ENCODE measurements at regions not wholly inside any gene's neighbourhood (a gene's known extent, or its start where the extent isn't known, plus 50 kb on each side); places are given as distances from the start of the nearest gene placed in this dataset.

GRCh38 chr18:25630682-25631081 is 278.7 kb upstream of the ZNF521 start:
- H3K27me3 ChIP-seq (ENCODE audit: control insufficient read depth, extremely low read depth, insufficient read depth, low read length) = no peaks in the 10 kb centered on the region
- no peaks in the 10 kb centered on the region for H3K9me3 ChIP-seq (ENCODE audit: control insufficient read depth, low read depth, low read length)
- dilution Hi-C loops (cut with MboI; ENCODE audit: extremely low pct_ligation_motif_present, low sequenced_read_pairs) = no loop called here
- no peak overlapping the region for H3K4me2 ChIP-seq (ENCODE audit: control insufficient read depth, extremely low read depth, insufficient read depth, low read depth, low read length)
- no peak overlapping the region for H2AFZ ChIP-seq (ENCODE audit: control insufficient read depth, low read length)
- DNase-seq (ENCODE audit: low read depth, low spot score) (no peak), FAIRE-seq (no peak)
- no peak overlapping the region for H3K9ac ChIP-seq (ENCODE audit: control insufficient read depth, extremely low read depth, insufficient read depth, low read length)
- H3K27ac ChIP-seq (ENCODE audit: control insufficient read depth, insufficient read depth, low read length) = no peak overlapping the region
- no peaks in the 10 kb centered on the region for H4K20me1 ChIP-seq (ENCODE audit: control insufficient read depth, extremely low read depth, insufficient read depth, low read length)
- no peaks in the 10 kb centered on the region for H3K9me1 ChIP-seq (ENCODE audit: control insufficient read depth, extremely low read depth, insufficient read depth, low read length)
- no peaks in the 10 kb centered on the region for H3K79me2 ChIP-seq (ENCODE audit: control insufficient read depth, insufficient read depth, low read length)
- TF ChIP-seq CTCF (optimal IDR thresholded peaks at IDR 0.05 in 1 of 3, IDR thresholded peaks at IDR 0.05 in 1 of 3, conservative IDR thresholded peaks at IDR 0.05 in 1 of 3; ENCODE audit: extremely low read depth in 1 of 3, insufficient read depth in 2 of 3, low read length in 3 of 3) = no peak
- no peak for TF ChIP-seq EZH2 (IDR thresholded peaks at IDR 0.05; ENCODE audit: low read length)
- no peaks in the 10 kb centered on the region for H3K4me1 ChIP-seq (ENCODE audit: control insufficient read depth, extremely low read depth, insufficient read depth, low read length)
- H3K36me3 ChIP-seq (ENCODE audit: control insufficient read depth in 2 of 2, extremely low read depth in 1 of 2, insufficient read depth in 2 of 2, low read length in 2 of 2) = no peaks in the 10 kb centered on the region
- no peak overlapping the region for H3K4me3 ChIP-seq (ENCODE audit: control insufficient read depth in 2 of 3, extremely low read depth in 1 of 3, insufficient read depth in 2 of 3, low read depth in 1 of 3, low read length in 3 of 3)

GRCh38 chr18:25621682-25622081 is 269.7 kb upstream of the ZNF521 start:
- dilution Hi-C loops (cut with MboI; ENCODE audit: extremely low pct_ligation_motif_present, low sequenced_read_pairs) = no loop called here
- Histone ChIP-seq H3K9ac (ENCODE audit: control insufficient read depth, extremely low read depth, insufficient read depth, low read length) (no peak overlapping the region), H3K9me1 (ENCODE audit: control insufficient read depth, extremely low read depth, insufficient read depth, low read length) (no peaks in the 10 kb centered on the region), H3K4me2 (ENCODE audit: control insufficient read depth, extremely low read depth, insufficient read depth, low read depth, low read length) (no peak overlapping the region), H3K27ac (ENCODE audit: control insufficient read depth, insufficient read depth, low read length) (no peak overlapping the region), H2AFZ (ENCODE audit: control insufficient read depth, low read length) (no peak overlapping the region), H3K27me3 (ENCODE audit: control insufficient read depth, extremely low read depth, insufficient read depth, low read length) (no peaks in the 10 kb centered on the region), H3K79me2 (ENCODE audit: control insufficient read depth, insufficient read depth, low read length) (no peaks in the 10 kb centered on the region), H3K9me3 (ENCODE audit: control insufficient read depth, low read depth, low read length) (no peaks in the 10 kb centered on the region), H3K4me1 (ENCODE audit: control insufficient read depth, extremely low read depth, insufficient read depth, low read length) (no peaks in the 10 kb centered on the region), H3K4me3 (ENCODE audit: control insufficient read depth in 2 of 3, extremely low read depth in 1 of 3, insufficient read depth in 2 of 3, low read depth in 1 of 3, low read length in 3 of 3) (no peak overlapping the region), H3K36me3 (ENCODE audit: control insufficient read depth in 2 of 2, extremely low read depth in 1 of 2, insufficient read depth in 2 of 2, low read length in 2 of 2) (no peaks in the 10 kb centered on the region), H4K20me1 (ENCODE audit: control insufficient read depth, extremely low read depth, insufficient read depth, low read length) (no peaks in the 10 kb centered on the region)
- no peak for DNase-seq (ENCODE audit: low read depth, low spot score)
- TF ChIP-seq CTCF (optimal IDR thresholded peaks at IDR 0.05 in 1 of 3, IDR thresholded peaks at IDR 0.05 in 1 of 3, conservative IDR thresholded peaks at IDR 0.05 in 1 of 3; ENCODE audit: extremely low read depth in 1 of 3, insufficient read depth in 2 of 3, low read length in 3 of 3) (no peak), EZH2 (IDR thresholded peaks at IDR 0.05; ENCODE audit: low read length) (no peak)
- FAIRE-seq = no peak

Measured in keratinocyte (primary cell).